Globus pallidus (tissue), 1 donor: ENCODE measurements at regions not wholly inside any gene's neighbourhood (a gene's known extent, or its start where the extent isn't known, plus 50 kb on each side); places are given as distances from the start of the nearest gene placed in this dataset.

Experiments
- DNase-seq: peaks from one replicate; pipeline ENCODE4 v3.0.0-alpha.2; 2015; ENCODE audit warnings: low spot score

GRCh38 chrX:145630806-145631435 is 186.7 kb upstream of the SLITRK2 start:
- no peak for DNase-seq

GRCh38 chrX:145631461-145631951 is 186.1 kb upstream of the SLITRK2 start:
- DNase-seq, result no peak

GRCh38 chrX:145654486-145654885 is 163.1 kb upstream of the SLITRK2 start:
- peak; percentile 9 for DNase-seq

GRCh38 chrX:145673841-145674240 is 143.8 kb upstream of the SLITRK2 start:
- DNase-seq, result peak; percentile 31

- DNase-seq, result no peak
These were observed 140.4 kb upstream of the SLITRK2 start for GRCh38 chrX:145677109-145677817.

- DNase-seq, result no peak
These were observed 134.9 kb upstream of the SLITRK2 start for GRCh38 chrX:145682518-145683298.

GRCh38 chrX:145687146-145687545 is 130.5 kb upstream of the SLITRK2 start:
- DNase-seq, result no peak

GRCh38 chrX:145687707-145688106 is 129.9 kb upstream of the SLITRK2 start:
- no peak for DNase-seq

- DNase-seq, result no peak
These were observed 123.6 kb upstream of the SLITRK2 start for GRCh38 chrX:145694048-145694447.

- DNase-seq, result no peak
These were observed 101.9 kb upstream of the SLITRK2 start for GRCh38 chrX:145715641-145716138.

- no peak for DNase-seq
These were observed 101.4 kb upstream of the SLITRK2 start for GRCh38 chrX:145716226-145716625.

GRCh38 chrX:145727476-145727875 is 90.2 kb upstream of the SLITRK2 start:
- DNase-seq, result peak; percentile 84

- DNase-seq, result peak; percentile 80
These were observed 88.0 kb upstream of the SLITRK2 start for GRCh38 chrX:145729635-145730034.

GRCh38 chrX:145735036-145735435 is 82.6 kb upstream of the SLITRK2 start:
- DNase-seq, result no peak

- no peak for DNase-seq
These were observed 65.7 kb upstream of the SLITRK2 start for GRCh38 chrX:145751943-145752342.
